ENCODE measurements at regions not wholly inside any gene's neighbourhood (a gene's known extent, or its start where the extent isn't known, plus 50 kb on each side); places are given as distances from the start of the nearest gene placed in this dataset.

- Histone ChIP-seq H3K27ac (ENCODE audit: low read depth, low read length) (no peak overlapping the region), H3K9me3 (ENCODE audit: control insufficient read depth, insufficient read depth, low read length) (no peaks in the 10 kb centered on the region), H3K4me3 (ENCODE audit: low read depth, low read length) (no peak overlapping the region), H3K27me3 (ENCODE audit: control insufficient read depth, insufficient read depth, low read length) (no peaks in the 10 kb centered on the region)
- DNase-seq (ENCODE audit: low read depth, low spot score): no peak
- CTCF ChIA-PET: no interaction called here
- POLR2A ChIA-PET: no interaction called here
- TF ChIP-seq, protein P1, sequence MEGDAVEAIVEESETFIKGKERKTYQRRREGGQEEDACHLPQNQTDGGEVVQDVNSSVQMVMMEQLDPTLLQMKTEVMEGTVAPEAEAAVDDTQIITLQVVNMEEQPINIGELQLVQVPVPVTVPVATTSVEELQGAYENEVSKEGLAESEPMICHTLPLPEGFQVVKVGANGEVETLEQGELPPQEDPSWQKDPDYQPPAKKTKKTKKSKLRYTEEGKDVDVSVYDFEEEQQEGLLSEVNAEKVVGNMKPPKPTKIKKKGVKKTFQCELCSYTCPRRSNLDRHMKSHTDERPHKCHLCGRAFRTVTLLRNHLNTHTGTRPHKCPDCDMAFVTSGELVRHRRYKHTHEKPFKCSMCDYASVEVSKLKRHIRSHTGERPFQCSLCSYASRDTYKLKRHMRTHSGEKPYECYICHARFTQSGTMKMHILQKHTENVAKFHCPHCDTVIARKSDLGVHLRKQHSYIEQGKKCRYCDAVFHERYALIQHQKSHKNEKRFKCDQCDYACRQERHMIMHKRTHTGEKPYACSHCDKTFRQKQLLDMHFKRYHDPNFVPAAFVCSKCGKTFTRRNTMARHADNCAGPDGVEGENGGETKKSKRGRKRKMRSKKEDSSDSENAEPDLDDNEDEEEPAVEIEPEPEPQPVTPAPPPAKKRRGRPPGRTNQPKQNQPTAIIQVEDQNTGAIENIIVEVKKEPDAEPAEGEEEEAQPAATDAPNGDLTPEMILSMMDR (IDR thresholded peaks at IDR 0.05; ENCODE audit: low read depth, low read length): no peak
Measured at GRCh38 chr18:54772056-54772455, 56.2 kb upstream of the RAB27B start.

DNA sequence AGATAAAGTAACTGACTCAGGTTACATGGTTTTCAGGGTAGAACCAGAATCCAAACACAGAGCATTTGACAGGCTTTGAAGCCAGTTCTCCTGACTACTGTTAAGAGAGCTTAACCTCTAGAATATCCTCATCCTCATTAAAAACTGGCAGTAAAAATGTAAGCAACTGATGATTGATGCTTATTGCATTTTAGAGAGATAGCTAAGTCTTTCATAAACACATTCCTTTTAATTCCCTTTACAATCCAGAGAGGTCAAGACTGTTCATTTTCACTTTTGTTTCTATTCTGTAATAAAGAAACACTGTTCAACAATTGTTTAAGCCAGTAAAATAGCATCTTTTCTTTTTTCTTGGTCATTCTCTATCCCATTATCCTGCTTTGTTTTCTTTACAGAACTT is 53.9 kb upstream of the RAB27B start:
- ChIA-PET CTCF (interaction anchor here (1.0 to 1.6 kb wide), 3 partner anchors 31 to 210 kb away, joined by 3 to 5 read pairs (median 5); no protein-coding TSS in a partner anchor), POLR2A (no interaction called here)
- Histone ChIP-seq H3K9me3 (ENCODE audit: control insufficient read depth, insufficient read depth, low read length) (no peaks in the 10 kb centered on the region), H3K27ac (ENCODE audit: low read depth, low read length) (no peak overlapping the region), H3K27me3 (ENCODE audit: control insufficient read depth, insufficient read depth, low read length) (no peaks in the 10 kb centered on the region), H3K4me3 (ENCODE audit: low read depth, low read length) (no peak overlapping the region)
- no peak for DNase-seq (ENCODE audit: low read depth, low spot score)
- TF ChIP-seq, protein P1 (IDR thresholded peaks at IDR 0.05; ENCODE audit: low read depth, low read length): no peak

DNA sequence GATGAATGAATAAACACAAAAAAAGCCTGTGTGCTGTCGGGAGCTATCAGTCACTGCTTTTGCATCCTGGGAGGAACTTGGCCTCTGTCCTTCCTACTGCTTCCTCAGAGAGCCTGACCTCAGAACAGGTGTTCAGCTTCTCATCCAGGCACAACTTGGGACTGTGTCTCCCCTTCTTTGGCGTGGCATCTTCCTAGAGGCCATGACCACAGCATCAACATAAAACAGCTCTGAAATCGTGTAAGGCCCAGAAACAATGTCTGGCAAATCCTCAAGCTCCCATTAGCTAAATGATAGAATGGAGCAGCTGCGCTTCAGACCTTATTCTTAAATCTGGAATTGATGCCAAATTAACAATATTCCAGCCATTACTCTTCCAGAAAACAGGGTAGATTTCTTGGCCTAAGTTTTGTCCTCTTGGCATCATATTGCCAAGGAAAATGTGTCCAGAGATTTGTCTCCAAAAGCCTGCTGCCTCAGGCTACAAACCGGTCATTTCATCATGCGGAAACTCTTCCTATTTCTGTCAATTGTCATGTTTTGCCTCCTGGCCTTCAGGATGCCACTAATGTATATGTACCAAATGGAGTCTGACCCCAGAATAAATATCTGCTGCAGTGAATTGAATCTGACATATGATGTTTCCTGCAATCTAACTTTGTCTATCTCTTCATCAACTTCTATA is 53.2 kb upstream of the RAB27B start:
- Histone ChIP-seq H3K9me3 (ENCODE audit: control insufficient read depth, insufficient read depth, low read length) (0 out of 2 replicates have a peak, but pooled peaks cover 2% of the 10 kb centered on the region), H3K27me3 (ENCODE audit: control insufficient read depth, insufficient read depth, low read length) (no peaks in the 10 kb centered on the region), H3K4me3 (ENCODE audit: low read depth, low read length) (no peak overlapping the region), H3K27ac (ENCODE audit: low read depth, low read length) (peak overlapping the region; percentile 94)
- no peak for DNase-seq (ENCODE audit: low read depth, low spot score)
- CTCF ChIA-PET: interaction anchor here (0.6 to 1.6 kb wide), 6 partner anchors 12 to 209 kb away, joined by 3 to 5 read pairs (median 4); no protein-coding TSS in a partner anchor
- POLR2A ChIA-PET: interaction anchor here (0.7 to 1.0 kb wide), 2 partner anchors 34 to 518 kb away, joined by 3 to 7 read pairs; no protein-coding TSS in a partner anchor
- TF ChIP-seq, protein P1 (IDR thresholded peaks at IDR 0.05; ENCODE audit: low read depth, low read length): no peak

GRCh38 chr18:54775686-54776085 is 52.6 kb upstream of the RAB27B start:
- Histone ChIP-seq H3K27ac (ENCODE audit: low read depth, low read length) (peak overlapping the region; percentile 94), H3K4me3 (ENCODE audit: low read depth, low read length) (no peak overlapping the region), H3K9me3 (ENCODE audit: control insufficient read depth, insufficient read depth, low read length) (0 out of 2 replicates have a peak, but pooled peaks cover 3% of the 10 kb centered on the region), H3K27me3 (ENCODE audit: control insufficient read depth, insufficient read depth, low read length) (no peaks in the 10 kb centered on the region)
- POLR2A ChIA-PET: interaction anchor here (0.7 to 1.0 kb wide), 2 partner anchors 35 to 518 kb away, joined by 3 to 7 read pairs; no protein-coding TSS in a partner anchor
- TF ChIP-seq, protein P1 (IDR thresholded peaks at IDR 0.05; ENCODE audit: low read depth, low read length): peak; percentile 54
- no peak for DNase-seq (ENCODE audit: low read depth, low spot score)
- CTCF ChIA-PET: interaction anchor here (0.6 to 1.6 kb wide), 4 partner anchors 11 to 209 kb away, joined by 3 to 5 read pairs (median 4); no protein-coding TSS in a partner anchor
